Cardiac fibroblast (primary cell): ENCODE measurements at regions not wholly inside any gene's neighbourhood (a gene's known extent, or its start where the extent isn't known, plus 50 kb on each side); places are given as distances from the start of the nearest gene placed in this dataset.

Experiments used
- DNase-seq, 2 donors: peaks; one replicate each; pipeline versions ENCODE4 v3.0.0 to v3.0.0-alpha.2; 2010; ENCODE audit warnings: low read depth in 2 of 2
- H3K4me3 ChIP-seq, 2 donors: replicated peaks in 1 of 2; 1 replicate in 1 of 2; 2 replicates in 1 of 2; pipeline ENCODE4 v1.5.1; 2011; ENCODE audit warnings: low read depth in 2 of 2, low read length in 2 of 2, mild to moderate bottlenecking in 2 of 2, moderate library complexity in 1 of 2
- TF ChIP-seq, protein P1 (sequence below): IDR thresholded peaks from one replicate; pipeline ENCODE4 v1.5.1; 2011; ENCODE audit warnings: low read depth, mild to moderate bottlenecking, low read length, inconsistent platforms

DNA sequence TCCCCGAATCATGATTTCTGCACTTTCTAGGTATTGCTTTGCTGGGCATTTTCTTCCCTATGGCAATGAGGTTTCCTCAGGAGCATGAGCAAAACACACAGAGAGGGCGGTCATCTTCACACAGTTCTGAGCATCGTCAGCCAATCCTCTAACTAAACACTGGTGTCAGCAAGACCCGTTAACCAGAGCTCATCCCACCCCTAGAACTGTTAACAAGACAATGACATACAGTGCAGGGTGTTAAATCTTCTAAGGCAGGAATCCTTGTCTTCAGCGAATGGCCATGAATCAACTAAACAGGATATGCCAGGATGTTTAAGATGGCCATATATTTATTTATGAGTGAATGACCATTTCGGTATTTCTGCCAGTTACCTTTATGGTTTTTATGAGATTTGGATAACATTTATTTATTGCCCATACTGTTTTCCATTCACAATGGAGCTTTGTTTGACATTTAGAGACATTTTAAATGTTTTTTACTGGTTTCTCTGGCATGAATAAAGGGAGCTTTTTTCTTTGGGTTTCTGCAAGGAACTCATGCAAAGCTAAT, 411.5 kb upstream of the PROK2 start:
- TF ChIP-seq, protein P1, sequence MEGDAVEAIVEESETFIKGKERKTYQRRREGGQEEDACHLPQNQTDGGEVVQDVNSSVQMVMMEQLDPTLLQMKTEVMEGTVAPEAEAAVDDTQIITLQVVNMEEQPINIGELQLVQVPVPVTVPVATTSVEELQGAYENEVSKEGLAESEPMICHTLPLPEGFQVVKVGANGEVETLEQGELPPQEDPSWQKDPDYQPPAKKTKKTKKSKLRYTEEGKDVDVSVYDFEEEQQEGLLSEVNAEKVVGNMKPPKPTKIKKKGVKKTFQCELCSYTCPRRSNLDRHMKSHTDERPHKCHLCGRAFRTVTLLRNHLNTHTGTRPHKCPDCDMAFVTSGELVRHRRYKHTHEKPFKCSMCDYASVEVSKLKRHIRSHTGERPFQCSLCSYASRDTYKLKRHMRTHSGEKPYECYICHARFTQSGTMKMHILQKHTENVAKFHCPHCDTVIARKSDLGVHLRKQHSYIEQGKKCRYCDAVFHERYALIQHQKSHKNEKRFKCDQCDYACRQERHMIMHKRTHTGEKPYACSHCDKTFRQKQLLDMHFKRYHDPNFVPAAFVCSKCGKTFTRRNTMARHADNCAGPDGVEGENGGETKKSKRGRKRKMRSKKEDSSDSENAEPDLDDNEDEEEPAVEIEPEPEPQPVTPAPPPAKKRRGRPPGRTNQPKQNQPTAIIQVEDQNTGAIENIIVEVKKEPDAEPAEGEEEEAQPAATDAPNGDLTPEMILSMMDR = no peak
- H3K4me3 ChIP-seq = no peak overlapping the region
- DNase-seq = no peak

DNA sequence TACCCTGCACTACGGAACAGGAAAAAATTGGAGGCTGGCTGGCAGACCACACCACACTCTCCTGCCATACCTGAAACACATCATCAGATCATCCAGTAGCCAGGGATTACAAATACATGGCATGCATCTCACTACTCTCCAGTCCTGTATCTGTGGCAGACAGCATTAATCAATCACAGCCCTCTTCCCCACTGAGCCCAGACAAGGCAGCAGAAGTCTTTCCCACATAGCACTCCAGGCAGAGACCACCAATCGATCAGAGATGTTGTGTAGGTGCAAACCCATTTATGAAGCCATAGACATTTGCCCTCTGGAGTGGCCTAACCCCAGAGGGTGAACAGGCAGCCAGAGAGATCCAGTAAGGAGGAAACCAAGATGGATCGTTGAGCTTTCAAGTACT, 410.9 kb upstream of the PROK2 start:
- TF ChIP-seq, protein P1 = no peak
- no peak for DNase-seq
- no peak overlapping the region for H3K4me3 ChIP-seq

DNA sequence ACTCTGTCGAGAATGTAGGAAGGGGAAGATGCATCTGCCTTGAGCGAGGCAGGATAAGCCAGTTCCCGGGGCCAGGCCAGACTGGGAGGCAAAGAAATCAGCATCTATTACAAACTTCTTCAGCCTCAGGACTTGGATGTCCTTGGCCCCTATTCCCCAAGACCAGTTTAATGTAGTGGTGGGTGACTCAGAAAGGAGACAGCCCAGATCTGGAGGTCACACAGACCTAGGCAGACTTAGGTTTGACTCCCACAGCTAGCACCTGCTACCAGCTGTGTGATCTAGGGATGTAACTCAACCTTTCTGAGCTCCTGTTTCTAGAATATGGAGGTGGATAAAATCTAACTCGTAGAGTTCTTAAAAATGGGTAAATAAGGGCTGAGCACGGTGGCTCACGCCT, 409.5 kb upstream of the PROK2 start:
- no peak for DNase-seq
- TF ChIP-seq, protein P1 = no peak
- no peak overlapping the region for H3K4me3 ChIP-seq

DNA sequence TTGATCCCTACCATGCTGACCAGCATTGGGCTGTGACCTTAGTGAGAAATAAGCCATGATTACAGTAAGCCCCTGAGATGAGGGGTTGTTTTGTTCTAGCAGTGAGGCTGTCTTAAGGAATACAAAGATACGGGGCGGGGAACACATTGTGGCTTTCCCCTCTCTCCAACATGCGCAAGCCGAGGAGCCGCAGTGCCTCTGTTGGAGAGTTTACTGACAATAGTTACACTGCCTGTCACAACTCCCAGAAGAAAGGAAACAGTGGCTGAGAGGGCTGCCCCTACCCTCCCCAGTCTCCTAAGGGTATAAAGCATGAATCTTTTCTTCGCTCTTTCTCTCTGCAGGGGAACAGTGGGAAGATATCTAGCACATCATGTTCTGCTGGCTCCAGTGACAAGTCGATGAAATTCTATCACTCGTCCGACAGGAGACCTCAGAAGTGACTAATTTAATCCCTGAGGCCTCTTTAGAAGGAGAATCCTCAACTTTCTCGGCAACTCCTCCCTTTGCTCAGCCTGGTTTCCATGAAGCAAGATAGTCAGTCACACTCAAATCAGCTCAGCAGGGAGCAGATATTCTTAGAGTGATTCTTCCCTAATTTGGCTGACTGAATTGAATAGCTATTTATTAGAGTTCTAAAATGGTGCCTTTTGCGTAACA, 409.0 kb upstream of the PROK2 start:
- no peak overlapping the region for H3K4me3 ChIP-seq
- peak in 1 of 2 donors; percentile 61 for DNase-seq
- TF ChIP-seq, protein P1 = no peak

DNA sequence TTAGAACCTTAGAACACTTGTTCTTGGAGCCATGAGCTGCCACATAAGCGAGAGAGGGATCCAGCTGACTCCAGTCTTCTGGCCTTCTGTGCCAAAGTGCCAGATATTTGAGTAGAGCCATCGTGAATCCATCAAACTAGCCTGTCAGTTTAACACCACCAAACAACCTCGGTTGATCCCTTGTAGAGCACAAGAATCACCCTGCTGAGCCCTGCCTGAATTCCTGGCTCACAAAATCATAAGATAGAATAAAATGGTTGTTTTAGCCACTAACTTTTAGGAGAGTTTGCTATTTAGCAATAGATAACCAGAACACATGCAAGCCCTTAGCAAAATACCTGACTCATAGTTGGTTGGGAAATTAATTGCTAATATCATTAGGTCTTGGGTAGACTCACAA, 407.6 kb upstream of the PROK2 start:
- DNase-seq = no peak
- TF ChIP-seq, protein P1 = no peak
- H3K4me3 ChIP-seq = no peak overlapping the region

DNA sequence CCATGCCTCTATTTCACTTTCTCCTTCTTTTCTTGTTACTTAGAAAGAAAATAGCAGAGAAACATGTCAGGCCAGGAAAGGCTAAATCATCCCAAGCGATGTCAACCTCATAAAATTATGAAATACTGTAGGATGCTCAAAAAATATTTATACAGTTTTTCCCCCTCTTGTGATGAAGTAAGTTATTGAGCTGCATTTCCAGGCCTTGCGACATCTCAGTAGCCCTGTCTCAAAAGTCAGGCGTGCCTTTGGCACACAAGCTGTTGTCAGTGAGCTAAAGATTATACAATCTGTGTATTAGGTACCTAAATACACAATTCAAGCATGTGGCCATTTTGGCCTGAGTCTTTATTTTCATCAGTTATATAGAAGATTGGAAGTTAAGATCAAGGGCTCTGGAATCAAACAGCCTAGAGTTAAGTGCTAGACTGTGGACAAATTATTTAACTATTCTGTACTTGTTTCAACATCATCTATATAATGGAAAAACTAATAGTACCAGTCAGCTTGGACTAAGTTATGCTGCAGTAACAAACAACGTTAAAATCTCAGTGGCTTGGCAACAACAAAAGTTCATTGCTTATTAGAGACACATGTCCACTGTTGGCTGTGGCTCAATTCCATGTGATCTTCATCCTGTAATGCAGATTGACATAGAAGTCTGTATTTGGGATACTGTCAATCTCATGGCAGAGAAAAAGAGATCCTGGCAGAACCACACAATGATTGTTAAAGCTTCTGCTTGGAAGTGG, 406.4 kb upstream of the PROK2 start:
- H3K4me3 ChIP-seq = no peak overlapping the region
- peak; percentile 32 to 47 for DNase-seq
- TF ChIP-seq, protein P1 = no peak
